GM13976 (cell line): ENCODE measurements at regions not wholly inside any gene's neighbourhood (a gene's known extent, or its start where the extent isn't known, plus 50 kb on each side); places are given as distances from the start of the nearest gene placed in this dataset.

Experiments used
- DNase-seq: peaks from one replicate; pipeline ENCODE4 v3.0.0; 2012; ENCODE audit warnings: low spot score
- CTCF ChIP-seq: IDR thresholded peaks from 2 replicates; pipeline ENCODE4 v1.5.1; 2012; ENCODE audit warnings: borderline replicate concordance, mild to moderate bottlenecking; ENCODE audit not compliant: insufficient read depth; ENCODE audit errors: extremely low read depth, missing control alignments, control extremely low read depth
- in situ Hi-C: fragments of 300-500 bp; cut with MboI; formaldehyde crosslinking; loops from one replicate; pipeline ENCODE4 v1.12.0; 2022; ENCODE audit warnings: low sequenced_read_pairs, mixed read lengths, inconsistent platforms; ENCODE audit not compliant: unreplicated experiment

DNA sequence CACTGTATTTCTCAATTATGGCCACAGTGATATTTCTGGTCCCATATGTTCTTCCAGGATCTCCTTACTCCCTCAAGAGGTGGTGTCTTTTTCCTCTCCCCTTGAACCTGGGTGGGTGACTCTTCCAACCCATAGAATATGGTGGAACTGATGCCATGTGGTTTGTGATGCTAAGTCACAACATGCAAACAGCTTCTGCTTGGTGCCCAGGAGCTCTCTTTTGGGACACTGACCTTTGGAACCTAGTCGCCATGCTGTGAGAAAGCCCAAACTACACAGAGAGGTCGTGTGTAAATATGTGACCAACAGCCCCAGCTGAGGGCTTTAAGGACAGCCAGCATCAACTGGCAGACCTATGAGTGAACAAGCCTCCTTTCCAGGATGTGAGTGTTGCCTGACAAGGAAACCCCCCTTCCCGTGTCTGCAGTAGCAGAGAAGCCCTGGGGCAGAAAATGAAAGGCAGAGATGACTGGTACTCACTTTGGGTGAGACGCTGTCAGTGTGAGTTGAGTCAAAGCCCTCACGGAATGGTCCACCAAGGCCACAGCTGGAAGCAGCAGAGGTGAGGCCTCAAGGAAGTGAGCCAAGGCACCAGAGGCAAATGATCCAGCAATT lies 223.4 kb downstream of the BCOR start:
- TF ChIP-seq CTCF: no peak
- peak; percentile 71 for DNase-seq
- in situ Hi-C loops: no loop called here

- in situ Hi-C loops: no loop called here
- DNase-seq: no peak
- TF ChIP-seq CTCF: no peak
These were observed 221.7 kb downstream of the BCOR start for GRCh38 chrX:39875834-39876628.

DNA sequence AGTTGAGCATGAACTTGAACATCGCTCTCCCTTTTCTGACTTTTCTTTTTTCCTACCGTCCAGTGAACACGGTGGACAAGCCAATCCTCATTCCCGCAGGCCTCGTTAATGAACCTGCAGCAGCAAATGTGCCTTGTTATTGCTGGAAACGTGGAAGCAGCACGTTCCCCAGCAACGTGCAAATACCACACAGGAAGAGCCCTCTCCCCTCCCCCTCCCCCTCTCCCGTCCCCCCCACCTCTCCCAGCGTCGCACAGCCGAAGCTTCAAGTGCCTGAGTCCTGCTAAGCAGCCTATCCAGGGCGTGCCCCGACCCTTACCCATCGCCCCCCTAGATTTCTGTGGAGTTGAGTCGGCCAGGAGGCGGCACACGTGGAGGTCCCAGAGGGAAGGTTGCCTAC lies 219.9 kb downstream of the BCOR start:
- TF ChIP-seq CTCF: no peak
- in situ Hi-C loops: no loop called here
- DNase-seq: no peak

- TF ChIP-seq CTCF: no peak
- no peak for DNase-seq
- in situ Hi-C loops: no loop called here
These were observed 214.1 kb downstream of the BCOR start for GRCh38 chrX:39883666-39884065.

DNA sequence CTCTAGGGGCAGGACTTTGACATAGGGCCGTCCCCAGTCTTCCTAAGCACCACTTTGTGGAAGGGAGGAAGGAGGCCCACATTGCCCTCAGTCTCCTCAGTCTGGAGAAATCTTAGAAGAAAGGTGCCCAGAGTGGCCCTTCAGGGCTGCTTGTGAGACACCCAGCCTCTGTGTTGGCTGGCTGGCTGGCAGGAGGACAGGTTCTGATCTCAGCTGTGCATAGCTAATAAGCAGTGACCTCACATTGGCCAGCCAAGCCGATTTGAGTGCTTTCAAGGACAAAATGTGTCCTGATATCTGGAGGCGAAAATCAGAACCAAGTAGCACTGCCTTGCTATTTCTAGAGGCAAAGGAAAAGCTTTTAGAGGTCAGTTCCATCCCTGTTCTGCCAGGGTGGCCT lies 211.5 kb downstream of the BCOR start:
- no peak for TF ChIP-seq CTCF
- in situ Hi-C loops: no loop called here
- no peak for DNase-seq

GRCh38 chrX:39888730-39889129 lies 209.0 kb downstream of the BCOR start:
- TF ChIP-seq CTCF: no peak
- DNase-seq: no peak
- in situ Hi-C loops: no loop called here

DNA sequence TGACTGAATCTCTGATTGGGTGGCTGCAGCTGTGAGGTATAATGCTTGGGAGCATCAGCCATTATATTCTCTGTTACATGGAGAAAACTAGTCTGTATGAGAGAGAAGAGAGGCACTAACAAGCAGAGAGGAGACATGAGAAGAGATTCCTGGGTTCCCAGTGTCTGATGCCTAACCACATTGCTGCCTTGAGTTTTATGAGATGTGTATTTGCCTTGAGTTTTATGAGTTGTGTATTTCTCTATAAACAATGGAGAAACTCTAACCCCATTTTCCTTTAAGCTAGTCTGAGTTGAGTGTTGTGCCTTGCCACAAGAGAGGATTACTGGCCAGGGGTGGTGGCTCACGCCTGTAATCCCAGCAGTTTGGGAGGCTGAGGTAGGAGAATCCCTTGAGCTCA lies 208.1 kb downstream of the BCOR start:
- TF ChIP-seq CTCF: no peak
- in situ Hi-C loops: no loop called here
- DNase-seq: no peak
